ENCODE measurements at regions not wholly inside any gene's neighbourhood (a gene's known extent, or its start where the extent isn't known, plus 50 kb on each side); places are given as distances from the start of the nearest gene placed in this dataset.
A peak's percentile ranks its signal among the peaks of the same experiment; 100 is the strongest.

DNA sequence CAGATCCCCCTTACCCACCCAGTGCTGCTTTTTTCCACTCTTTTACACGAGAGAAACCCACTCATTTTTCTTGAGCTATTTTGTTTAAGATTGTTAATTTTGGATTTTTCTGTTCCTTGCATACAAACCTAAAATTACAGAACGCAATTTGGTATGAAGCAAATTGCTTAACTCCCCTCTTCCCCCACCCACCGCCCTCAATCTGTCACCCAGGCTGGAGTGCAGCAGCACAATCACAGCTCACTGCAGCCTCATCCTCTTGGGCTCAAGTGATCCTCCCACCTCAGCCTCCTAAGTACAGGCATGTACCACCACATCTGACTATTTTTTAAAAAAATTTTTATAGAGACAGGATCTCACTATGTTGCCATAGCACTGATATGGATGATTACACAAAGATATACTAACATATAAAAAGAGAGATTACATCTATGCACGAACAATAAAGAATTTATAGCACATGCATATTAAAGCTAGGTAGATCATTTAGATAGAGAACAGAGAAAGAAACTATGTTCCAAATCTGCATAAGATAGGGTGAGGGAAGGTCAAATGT, 203.6 kb downstream of the PIK3R1 start:
- H3K27ac ChIP-seq, result peak overlapping the region; percentile 57 to 79 (median 73)
- WGBS, 2 donors (ENCODE audit: low coverage in 1 of 2), result 69% methylated on average over 4 of the region's 4 CpGs
- no peaks in the 10 kb centered on the region for H3K9me3 ChIP-seq
- in situ Hi-C loops (cut with MboI; ENCODE audit: low pct_ligation_motif_present in 1 of 4, low pct_unique_long_range_greater_than_20kb in 1 of 4, low sequenced_read_pairs in 3 of 4), result no loop called here
- no peaks in the 10 kb centered on the region for H3K36me3 ChIP-seq
- no peak for DNase-seq
- H3K4me1 ChIP-seq, result peaks cover 7 to 49% (median 20%) of the 10 kb centered on the region in 4 donors
- intact Hi-C loops (cut with DNase I; ENCODE audit: low total_unique reads), result no loop called here
- TF ChIP-seq POLR2AphosphoS5 (IDR thresholded peaks at IDR 0.05) (peak in 2 of 3 donors; percentile 13 to 14), EP300 (IDR thresholded peaks at IDR 0.05; ENCODE audit: low read depth) (no peak)
- H3K4me3 ChIP-seq, result no peak overlapping the region
- no peaks in the 10 kb centered on the region for H3K27me3 ChIP-seq

DNA sequence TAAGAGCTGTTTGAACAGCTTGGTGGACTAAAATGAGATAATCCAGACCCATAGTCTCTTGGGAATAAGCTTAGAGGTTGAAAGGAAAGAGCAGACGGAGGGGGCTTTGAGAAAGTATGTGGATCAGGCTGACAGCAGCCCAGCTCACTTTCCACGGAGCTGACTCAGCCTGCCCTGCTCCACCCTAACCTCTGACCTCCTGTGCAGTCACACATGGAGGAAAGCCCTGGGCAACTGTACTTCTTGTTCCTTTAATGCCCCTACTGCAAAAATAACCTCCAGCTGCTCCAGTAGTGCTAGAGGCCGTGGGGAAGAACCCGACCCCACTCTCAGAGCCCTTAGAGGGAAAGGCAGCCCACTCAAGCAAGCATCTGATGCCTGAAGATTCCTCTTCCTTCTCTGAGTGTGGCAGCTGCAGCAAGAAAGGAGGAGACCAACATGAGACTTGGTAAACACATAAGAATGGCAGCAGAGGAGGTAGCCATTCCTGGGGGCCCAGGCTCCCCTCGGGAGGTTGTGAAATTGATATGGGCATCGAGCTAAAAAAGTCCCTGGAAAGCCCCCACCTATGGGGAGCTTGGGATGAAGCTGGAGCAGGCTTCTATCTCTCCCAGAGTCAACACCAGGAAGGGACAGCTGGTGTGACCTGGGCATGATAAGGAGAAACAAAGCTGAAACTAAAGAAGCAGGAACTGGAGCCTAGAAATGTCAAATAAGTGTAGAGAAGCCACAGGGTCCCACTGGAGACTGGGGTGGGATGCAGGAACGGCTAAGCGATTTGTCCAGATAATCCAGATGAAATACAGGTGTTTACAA, 204.3 kb downstream of the PIK3R1 start:
- in situ Hi-C loops (cut with MboI; ENCODE audit: low pct_ligation_motif_present in 1 of 4, low pct_unique_long_range_greater_than_20kb in 1 of 4, low sequenced_read_pairs in 3 of 4), result no loop called here

DNA sequence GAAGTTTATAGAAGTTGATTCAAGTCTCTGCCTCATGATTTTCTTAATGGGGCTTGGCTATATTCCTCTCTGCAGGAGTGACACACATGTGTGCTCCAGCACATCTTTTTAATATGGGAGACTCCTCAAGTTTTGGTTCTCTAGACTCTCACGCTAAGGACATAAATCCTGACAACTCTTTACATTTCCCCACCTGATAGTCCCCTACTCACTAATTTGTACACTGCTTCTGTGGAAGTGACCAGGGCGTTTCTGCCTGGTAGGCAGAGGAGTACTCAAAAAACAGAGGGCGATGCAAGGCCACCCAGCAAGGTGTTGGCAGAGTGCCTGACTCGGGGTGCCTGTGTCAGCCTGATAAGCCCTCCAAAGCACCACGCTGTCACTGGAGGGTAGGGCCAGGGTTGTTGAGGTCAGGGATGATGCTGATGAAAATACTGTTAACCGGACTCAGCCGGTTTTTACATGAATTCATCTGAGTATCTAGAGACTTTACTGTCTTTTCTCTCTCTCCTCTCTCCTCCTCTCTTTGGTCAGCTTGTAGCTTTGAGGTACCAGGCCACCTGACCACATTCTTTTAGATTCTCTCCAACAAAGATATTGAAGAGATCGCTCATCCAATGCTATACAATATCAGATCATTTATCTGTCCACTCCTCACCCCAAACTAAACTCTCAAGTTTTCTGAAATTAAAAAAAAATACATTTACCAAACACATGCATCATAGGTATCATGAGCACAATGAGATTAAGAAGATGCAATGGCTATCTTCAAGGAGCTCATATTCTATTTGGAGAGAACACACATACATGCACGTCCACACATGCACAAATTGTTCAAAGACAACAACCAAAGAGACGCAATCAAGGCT, 205.2 kb downstream of the PIK3R1 start:
- intact Hi-C loops (cut with DNase I; ENCODE audit: low total_unique reads), result loop anchor here (10.0 kb wide), 1 partner anchor 66 kb away; no protein-coding TSS in a partner anchor
- Histone ChIP-seq H3K36me3 (no peaks in the 10 kb centered on the region), H3K4me3 (no peak overlapping the region), H3K4me1 (peaks cover 11 to 59% (median 30%) of the 10 kb centered on the region in 4 donors), H3K9me3 (no peaks in the 10 kb centered on the region), H3K27ac (peak overlapping the region; percentile 57 to 79 (median 73)), H3K27me3 (no peaks in the 10 kb centered on the region)
- in situ Hi-C loops (cut with MboI; ENCODE audit: low pct_ligation_motif_present in 1 of 4, low pct_unique_long_range_greater_than_20kb in 1 of 4, low sequenced_read_pairs in 3 of 4), result no loop called here
- WGBS, 2 donors (ENCODE audit: low coverage in 1 of 2), result 85 to 89% methylated on average over 9 to 10 of the region's 10 CpGs
- peak; percentile 28 for DNase-seq
- TF ChIP-seq, protein P1, sequence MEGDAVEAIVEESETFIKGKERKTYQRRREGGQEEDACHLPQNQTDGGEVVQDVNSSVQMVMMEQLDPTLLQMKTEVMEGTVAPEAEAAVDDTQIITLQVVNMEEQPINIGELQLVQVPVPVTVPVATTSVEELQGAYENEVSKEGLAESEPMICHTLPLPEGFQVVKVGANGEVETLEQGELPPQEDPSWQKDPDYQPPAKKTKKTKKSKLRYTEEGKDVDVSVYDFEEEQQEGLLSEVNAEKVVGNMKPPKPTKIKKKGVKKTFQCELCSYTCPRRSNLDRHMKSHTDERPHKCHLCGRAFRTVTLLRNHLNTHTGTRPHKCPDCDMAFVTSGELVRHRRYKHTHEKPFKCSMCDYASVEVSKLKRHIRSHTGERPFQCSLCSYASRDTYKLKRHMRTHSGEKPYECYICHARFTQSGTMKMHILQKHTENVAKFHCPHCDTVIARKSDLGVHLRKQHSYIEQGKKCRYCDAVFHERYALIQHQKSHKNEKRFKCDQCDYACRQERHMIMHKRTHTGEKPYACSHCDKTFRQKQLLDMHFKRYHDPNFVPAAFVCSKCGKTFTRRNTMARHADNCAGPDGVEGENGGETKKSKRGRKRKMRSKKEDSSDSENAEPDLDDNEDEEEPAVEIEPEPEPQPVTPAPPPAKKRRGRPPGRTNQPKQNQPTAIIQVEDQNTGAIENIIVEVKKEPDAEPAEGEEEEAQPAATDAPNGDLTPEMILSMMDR (IDR thresholded peaks at IDR 0.05), result no peak
- no peak for TF ChIP-seq POLR2AphosphoS5 (IDR thresholded peaks at IDR 0.05)
- TF ChIP-seq POLR2A (IDR thresholded peaks at IDR 0.05), result no peak
- no peak for TF ChIP-seq EP300 (IDR thresholded peaks at IDR 0.05; ENCODE audit: low read depth)

More for the DNA sequence above, 204.3 kb downstream of the PIK3R1 start:
- Histone ChIP-seq H3K27ac (peak overlapping the region; percentile 57 to 79 (median 73)), H3K27me3 (no peaks in the 10 kb centered on the region), H3K36me3 (no peaks in the 10 kb centered on the region), H3K4me1 (peaks cover 7 to 56% (median 24%) of the 10 kb centered on the region in 4 donors), H3K9me3 (no peaks in the 10 kb centered on the region), H3K4me3 (no peak overlapping the region)
- peak; percentile 46 for DNase-seq
- no peak for TF ChIP-seq POLR2A (IDR thresholded peaks at IDR 0.05)
- no peak for TF ChIP-seq POLR2AphosphoS5 (IDR thresholded peaks at IDR 0.05)
- no peak for TF ChIP-seq EP300 (IDR thresholded peaks at IDR 0.05; ENCODE audit: low read depth)
- TF ChIP-seq, protein P1 (IDR thresholded peaks at IDR 0.05), result no peak
- intact Hi-C loops (cut with DNase I; ENCODE audit: low total_unique reads), result loop anchor here (10.0 kb wide), 1 partner anchor 65 kb away; no protein-coding TSS in a partner anchor
- WGBS, 2 donors (ENCODE audit: low coverage in 1 of 2), result 49 to 100% methylated on average over 1 to 8 of the region's 8 CpGs

DNA sequence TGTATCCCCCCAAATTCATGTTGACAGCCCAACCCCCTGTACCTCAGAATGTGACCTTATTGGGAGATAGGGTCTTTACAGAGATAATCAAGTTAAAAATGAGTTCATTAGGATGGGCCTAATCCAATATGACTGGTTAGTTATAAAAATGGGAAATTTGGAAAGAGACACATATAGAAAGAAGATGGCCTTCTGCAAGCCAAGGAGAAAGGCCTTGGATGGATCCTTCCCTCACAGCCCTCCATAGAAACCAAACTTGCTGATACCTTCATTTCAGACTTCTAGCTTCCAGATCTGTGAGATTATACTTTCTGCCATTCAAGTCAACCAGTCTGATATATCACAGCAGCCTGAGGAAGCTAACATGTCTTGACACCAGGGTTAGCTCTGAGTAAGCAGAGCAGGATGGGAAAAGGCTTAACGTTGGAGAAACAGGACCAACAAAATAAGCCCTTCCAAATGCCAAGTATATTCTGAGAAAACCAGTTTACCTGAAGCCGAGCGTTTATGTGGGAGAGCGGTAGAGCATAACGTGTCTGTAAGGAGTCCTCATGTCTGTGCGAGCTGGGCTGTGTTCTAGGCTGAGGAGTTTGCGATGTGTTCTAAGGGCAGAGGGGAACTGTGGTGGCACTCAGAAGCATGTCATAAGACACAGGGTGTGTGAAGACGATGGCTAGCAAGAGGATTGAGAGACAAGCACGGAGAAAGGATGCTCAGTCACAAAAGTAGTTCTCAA, 206.1 kb downstream of the PIK3R1 start:
- DNase-seq, result no peak

More for the DNA sequence above, 206.1 kb downstream of the PIK3R1 start:
- Histone ChIP-seq H3K27me3 (no peaks in the 10 kb centered on the region), H3K9me3 (no peaks in the 10 kb centered on the region), H3K4me1 (peaks cover 11 to 60% (median 31%) of the 10 kb centered on the region in 4 donors), H3K36me3 (no peaks in the 10 kb centered on the region), H3K4me3 (no peak overlapping the region), H3K27ac (no peak overlapping the region)
- TF ChIP-seq POLR2AphosphoS5 (IDR thresholded peaks at IDR 0.05) (no peak), EP300 (IDR thresholded peaks at IDR 0.05; ENCODE audit: low read depth) (no peak), POLR2A (IDR thresholded peaks at IDR 0.05) (no peak)
- TF ChIP-seq, protein P1 (IDR thresholded peaks at IDR 0.05), result no peak
- WGBS, 2 donors (ENCODE audit: low coverage in 1 of 2), result 97 to 98% methylated on average over 9 of the region's 9 CpGs
- intact Hi-C loops (cut with DNase I; ENCODE audit: low total_unique reads) (loop anchor here (10.0 kb wide), 1 partner anchor 67 kb away; no protein-coding TSS in a partner anchor), in situ Hi-C loops (cut with MboI; ENCODE audit: low pct_ligation_motif_present in 1 of 4, low pct_unique_long_range_greater_than_20kb in 1 of 4, low sequenced_read_pairs in 3 of 4) (no loop called here)

Measured in transverse colon (tissue), 4 donors.